SH-SY5Y (cell line): ENCODE measurements at regions not wholly inside any gene's neighbourhood (a gene's known extent, or its start where the extent isn't known, plus 50 kb on each side); places are given as distances from the start of the nearest gene placed in this dataset.

Source experiments
- GATA2 ChIP-seq: IDR thresholded peaks from 2 replicates; pipeline ENCODE4 v1.6.1; 2011; ENCODE audit warnings: mild to moderate bottlenecking, low read depth, low read length
- GATA3 ChIP-seq: IDR thresholded peaks from 2 replicates; pipeline ENCODE4 v1.6.1; 2011; ENCODE audit warnings: low read depth, mild to moderate bottlenecking, low read length, moderate library complexity

DNA sequence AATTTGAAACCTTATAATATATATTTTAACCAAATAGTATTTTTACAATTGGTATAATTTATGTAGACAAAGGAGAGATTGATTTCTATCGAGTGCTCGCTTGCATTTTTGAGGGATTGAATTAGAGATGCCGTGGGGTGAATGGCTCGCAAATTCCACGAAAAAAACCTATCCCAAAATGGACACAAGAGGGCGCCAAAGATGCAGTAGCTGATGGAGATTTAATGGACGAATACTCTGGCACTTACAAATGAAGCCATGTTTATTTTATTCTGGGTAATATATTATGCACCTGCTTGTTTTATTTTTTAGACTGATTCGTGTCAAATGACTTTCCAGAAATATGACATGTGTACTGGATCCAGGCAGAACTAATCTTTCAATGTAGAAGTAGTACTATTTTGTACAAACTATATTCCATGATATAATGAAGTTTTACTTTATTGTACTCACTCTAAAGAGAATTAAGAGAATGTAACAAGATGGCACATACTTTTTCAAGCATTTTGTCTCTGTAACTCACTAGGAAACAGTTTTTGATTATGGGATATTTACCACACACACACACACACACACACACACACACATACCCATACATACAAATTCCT, 505.4 kb downstream of the PLCL1 start:
- no peak for TF ChIP-seq GATA3
- TF ChIP-seq GATA2, result no peak
